Peyer's patch (tissue), 4 donors: ENCODE measurements at regions not wholly inside any gene's neighbourhood (a gene's known extent, or its start where the extent isn't known, plus 50 kb on each side); places are given as distances from the start of the nearest gene placed in this dataset.

Experiments
- CTCF ChIP-seq, 6 experiments: fragments of 450-650 bp in 4 of 6; fragments of 200-600 bp in 2 of 6; sonication (generic) in 1 of 6; IDR thresholded peaks; one replicate each; pipeline ENCODE4 v1.5.1; 2017 to 2019; ENCODE audit warnings: antibody characterized with exemption in 6 of 6, mild to moderate bottlenecking in 3 of 6, moderate library complexity in 1 of 6
- POLR2A ChIP-seq, 2 donors: fragments of 450-650 bp; IDR thresholded peaks; one replicate each; pipeline ENCODE4 v1.5.1; 2017; ENCODE audit warnings: antibody characterized with exemption in 2 of 2, mild to moderate bottlenecking in 2 of 2, moderate library complexity in 2 of 2

- TF ChIP-seq CTCF (IDR thresholded peaks at IDR 0.05) (no peak), POLR2A (IDR thresholded peaks at IDR 0.05) (no peak)
Measured at GRCh38 chr14:104335611-104336010, 197.2 kb downstream of the KIF26A start.
